NB4 (cell line): ENCODE measurements at regions not wholly inside any gene's neighbourhood (a gene's known extent, or its start where the extent isn't known, plus 50 kb on each side); places are given as distances from the start of the nearest gene placed in this dataset.
"Not testable (repeated sequence)": the region's sequence is repeated elsewhere in the genome, so short reads cannot be mapped to it uniquely, and the experiment has no call there.

Source experiments
- CTCF ChIP-seq: IDR thresholded peaks from one replicate; pipeline ENCODE4 v1.5.1; 2012; ENCODE audit warnings: low read depth, low read length
- POLR2A ChIP-seq: IDR thresholded peaks from 2 replicates; pipeline ENCODE4 v1.6.1; 2011; ENCODE audit warnings: mild to moderate bottlenecking; ENCODE audit not compliant: insufficient read length; ENCODE audit errors: extremely low read depth

GRCh38 chr3:125779918-125780317, 184.6 kb upstream of the OSBPL11 start:
- not testable (repeated sequence) for TF ChIP-seq CTCF, POLR2A
